ENCODE measurements at regions not wholly inside any gene's neighbourhood (a gene's known extent, or its start where the extent isn't known, plus 50 kb on each side); places are given as distances from the start of the nearest gene placed in this dataset.

DNA sequence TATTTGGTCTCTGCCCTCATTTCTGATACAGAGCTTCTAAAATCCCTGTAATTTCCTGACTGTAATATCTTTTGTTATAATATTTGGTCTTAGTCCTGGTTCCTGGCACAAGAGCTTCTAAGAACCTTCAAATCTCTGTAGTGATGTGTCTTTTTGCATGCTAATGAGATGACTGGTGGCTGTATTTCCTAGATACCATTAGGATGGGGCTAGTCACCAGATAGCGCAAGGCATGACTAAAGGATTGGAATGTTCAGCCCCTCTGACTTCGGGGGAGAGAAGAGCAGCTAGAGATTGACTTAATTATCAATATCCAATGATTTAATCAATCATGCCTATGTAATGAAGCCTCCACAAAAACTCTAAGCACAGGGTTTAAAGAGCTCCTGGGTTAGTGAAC, 620.8 kb upstream of the ACVR2A start:
- TF ChIP-seq, protein P1, sequence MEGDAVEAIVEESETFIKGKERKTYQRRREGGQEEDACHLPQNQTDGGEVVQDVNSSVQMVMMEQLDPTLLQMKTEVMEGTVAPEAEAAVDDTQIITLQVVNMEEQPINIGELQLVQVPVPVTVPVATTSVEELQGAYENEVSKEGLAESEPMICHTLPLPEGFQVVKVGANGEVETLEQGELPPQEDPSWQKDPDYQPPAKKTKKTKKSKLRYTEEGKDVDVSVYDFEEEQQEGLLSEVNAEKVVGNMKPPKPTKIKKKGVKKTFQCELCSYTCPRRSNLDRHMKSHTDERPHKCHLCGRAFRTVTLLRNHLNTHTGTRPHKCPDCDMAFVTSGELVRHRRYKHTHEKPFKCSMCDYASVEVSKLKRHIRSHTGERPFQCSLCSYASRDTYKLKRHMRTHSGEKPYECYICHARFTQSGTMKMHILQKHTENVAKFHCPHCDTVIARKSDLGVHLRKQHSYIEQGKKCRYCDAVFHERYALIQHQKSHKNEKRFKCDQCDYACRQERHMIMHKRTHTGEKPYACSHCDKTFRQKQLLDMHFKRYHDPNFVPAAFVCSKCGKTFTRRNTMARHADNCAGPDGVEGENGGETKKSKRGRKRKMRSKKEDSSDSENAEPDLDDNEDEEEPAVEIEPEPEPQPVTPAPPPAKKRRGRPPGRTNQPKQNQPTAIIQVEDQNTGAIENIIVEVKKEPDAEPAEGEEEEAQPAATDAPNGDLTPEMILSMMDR (conservative IDR thresholded peaks at IDR 0.05; ENCODE audit: low read depth in 2 of 2): no peak
- no peak for TF ChIP-seq CREB1 (CRISPR knock-in tag; IDR thresholded peaks at IDR 0.05; ENCODE audit: low read depth)
- TF ChIP-seq, protein P2, sequence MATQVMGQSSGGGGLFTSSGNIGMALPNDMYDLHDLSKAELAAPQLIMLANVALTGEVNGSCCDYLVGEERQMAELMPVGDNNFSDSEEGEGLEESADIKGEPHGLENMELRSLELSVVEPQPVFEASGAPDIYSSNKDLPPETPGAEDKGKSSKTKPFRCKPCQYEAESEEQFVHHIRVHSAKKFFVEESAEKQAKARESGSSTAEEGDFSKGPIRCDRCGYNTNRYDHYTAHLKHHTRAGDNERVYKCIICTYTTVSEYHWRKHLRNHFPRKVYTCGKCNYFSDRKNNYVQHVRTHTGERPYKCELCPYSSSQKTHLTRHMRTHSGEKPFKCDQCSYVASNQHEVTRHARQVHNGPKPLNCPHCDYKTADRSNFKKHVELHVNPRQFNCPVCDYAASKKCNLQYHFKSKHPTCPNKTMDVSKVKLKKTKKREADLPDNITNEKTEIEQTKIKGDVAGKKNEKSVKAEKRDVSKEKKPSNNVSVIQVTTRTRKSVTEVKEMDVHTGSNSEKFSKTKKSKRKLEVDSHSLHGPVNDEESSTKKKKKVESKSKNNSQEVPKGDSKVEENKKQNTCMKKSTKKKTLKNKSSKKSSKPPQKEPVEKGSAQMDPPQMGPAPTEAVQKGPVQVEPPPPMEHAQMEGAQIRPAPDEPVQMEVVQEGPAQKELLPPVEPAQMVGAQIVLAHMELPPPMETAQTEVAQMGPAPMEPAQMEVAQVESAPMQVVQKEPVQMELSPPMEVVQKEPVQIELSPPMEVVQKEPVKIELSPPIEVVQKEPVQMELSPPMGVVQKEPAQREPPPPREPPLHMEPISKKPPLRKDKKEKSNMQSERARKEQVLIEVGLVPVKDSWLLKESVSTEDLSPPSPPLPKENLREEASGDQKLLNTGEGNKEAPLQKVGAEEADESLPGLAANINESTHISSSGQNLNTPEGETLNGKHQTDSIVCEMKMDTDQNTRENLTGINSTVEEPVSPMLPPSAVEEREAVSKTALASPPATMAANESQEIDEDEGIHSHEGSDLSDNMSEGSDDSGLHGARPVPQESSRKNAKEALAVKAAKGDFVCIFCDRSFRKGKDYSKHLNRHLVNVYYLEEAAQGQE (IDR thresholded peaks at IDR 0.05; ENCODE audit: unreplicated experiment): no peak
- TF ChIP-seq POLR2AphosphoS5 (IDR thresholded peaks at IDR 0.05; ENCODE audit: low read depth): no peak
- TF ChIP-seq EZH2 (IDR thresholded peaks at IDR 0.05; ENCODE audit: low read depth, unreplicated experiment): no peak
- TF ChIP-seq EZH2phosphoT487 (IDR thresholded peaks at IDR 0.05; ENCODE audit: unreplicated experiment): no peak
- TF ChIP-seq ZNF114 (CRISPR knock-in tag; IDR thresholded peaks at IDR 0.05): no peak
- TF ChIP-seq, protein P3, sequence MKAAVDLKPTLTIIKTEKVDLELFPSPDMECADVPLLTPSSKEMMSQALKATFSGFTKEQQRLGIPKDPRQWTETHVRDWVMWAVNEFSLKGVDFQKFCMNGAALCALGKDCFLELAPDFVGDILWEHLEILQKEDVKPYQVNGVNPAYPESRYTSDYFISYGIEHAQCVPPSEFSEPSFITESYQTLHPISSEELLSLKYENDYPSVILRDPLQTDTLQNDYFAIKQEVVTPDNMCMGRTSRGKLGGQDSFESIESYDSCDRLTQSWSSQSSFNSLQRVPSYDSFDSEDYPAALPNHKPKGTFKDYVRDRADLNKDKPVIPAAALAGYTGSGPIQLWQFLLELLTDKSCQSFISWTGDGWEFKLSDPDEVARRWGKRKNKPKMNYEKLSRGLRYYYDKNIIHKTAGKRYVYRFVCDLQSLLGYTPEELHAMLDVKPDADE (IDR thresholded peaks at IDR 0.05): no peak
- no peak for TF ChIP-seq STAT1 (IDR thresholded peaks at IDR 0.05; ENCODE audit: unreplicated experiment)

Data from GM23338 (cell line).